PC-3 (cell line): ENCODE measurements at regions not wholly inside any gene's neighbourhood (a gene's known extent, or its start where the extent isn't known, plus 50 kb on each side); places are given as distances from the start of the nearest gene placed in this dataset.

Experiments used
- CTCF ChIP-seq: fragments of 300-600 bp; sonication (generic); conservative IDR thresholded peaks from 2 replicates; pipeline ENCODE4 v1.5.1; 2017; ENCODE audit warnings: antibody characterized with exemption, low read depth, mild to moderate bottlenecking, low read length
- EZH2 ChIP-seq: fragments of 300-600 bp; sonication (generic); IDR thresholded peaks from one replicate; pipeline ENCODE4 v1.6.1; 2017; ENCODE audit warnings: antibody characterized with exemption, mild to moderate bottlenecking, low read length; ENCODE audit not compliant: unreplicated experiment

GRCh38 chr1:70633004-70633403, 221.9 kb downstream of the CTH start:
- TF ChIP-seq CTCF (no peak), EZH2 (no peak)
